Prostate gland (tissue), 2 donors: ENCODE measurements at regions not wholly inside any gene's neighbourhood (a gene's known extent, or its start where the extent isn't known, plus 50 kb on each side); places are given as distances from the start of the nearest gene placed in this dataset.
"Not testable (repeated sequence)": the region's sequence is repeated elsewhere in the genome, so short reads cannot be mapped to it uniquely, and the experiment has no call there.

ENCODE experiments used
- DNase-seq: peaks from one replicate; pipeline ENCODE4 v3.0.0-alpha.2; 2019; ENCODE audit warnings: low spot score
- H3K27ac ChIP-seq, 2 donors: fragments of 200-600 bp; sonication (generic); 2 replicates each; pipeline ENCODE4 v1.5.1; 2017 to 2019
- H3K27me3 ChIP-seq: fragments of 200-600 bp; sonication (generic); replicated peaks from 2 replicates; pipeline ENCODE4 v1.5.1; 2019; ENCODE audit not compliant: insufficient read depth
- H3K36me3 ChIP-seq, 2 donors: fragments of 200-600 bp; sonication (generic); 1 replicate in 1 of 2; 2 replicates in 1 of 2; pipeline versions ENCODE4 v1.5.1 to v1.8.1; 2017 to 2019
- H3K4me1 ChIP-seq: fragments of 200-600 bp; sonication (generic); replicated peaks from 2 replicates; pipeline ENCODE4 v1.5.1; 2019
- H3K4me3 ChIP-seq, 2 donors: fragments of 200-600 bp; sonication (generic); 2 replicates each; pipeline ENCODE4 v1.5.1; 2017 to 2019
- H3K9me3 ChIP-seq: fragments of 200-600 bp; sonication (generic); 2 replicates; pipeline ENCODE4 v1.5.1; 2017
- CTCF ChIP-seq, 4 experiments: fragments of 200-600 bp in 2 of 4; fragments of 450-650 bp in 2 of 4; sonication (generic) in 2 of 4; IDR thresholded peaks; 1 replicate in 3 of 4; 2 replicates in 1 of 4; pipeline ENCODE4 v1.5.1; 2016 to 2019; ENCODE audit warnings: antibody characterized with exemption in 4 of 4, mild to moderate bottlenecking in 2 of 4, moderate library complexity in 2 of 4
- POLR2A ChIP-seq: fragments of 450-650 bp; IDR thresholded peaks from one replicate; pipeline ENCODE4 v1.6.1; 2016; ENCODE audit warnings: antibody characterized with exemption, mild to moderate bottlenecking
- POLR2AphosphoS5 ChIP-seq: sonication (generic); formaldehyde crosslinking; IDR thresholded peaks from one replicate; pipeline ENCODE4 v1.6.1; 2017; ENCODE audit warnings: antibody characterized with exemption
- WGBS: methylation state at CpG from one replicate; pipeline ENCODE4 v1.1.5; 2018; 5-methylcytosine and 5-hydroxymethylcytosine counted together
- intact Hi-C: fragments of 100-400 bp; cut with DNase I; formaldehyde crosslinking; loops from one replicate; pipeline ENCODE4 v1.14.2; 2022

GRCh38 chr1:220421508-220421907 lies 106.4 kb upstream of the MARK1 start:
- no peaks in the 10 kb centered on the region for H3K9me3 ChIP-seq
- DNase-seq, result no peak
- no peak overlapping the region for H3K4me3 ChIP-seq
- TF ChIP-seq POLR2AphosphoS5 (no peak), POLR2A (no peak), CTCF (IDR thresholded peaks at IDR 0.05) (no peak)
- no peaks in the 10 kb centered on the region for H3K36me3 ChIP-seq
- WGBS, result 41% methylated on average over 2 of the region's 2 CpGs
- no peak overlapping the region for H3K27ac ChIP-seq
- intact Hi-C loops, result no loop called here
- H3K27me3 ChIP-seq, result no peaks in the 10 kb centered on the region
- no peaks in the 10 kb centered on the region for H3K4me1 ChIP-seq

GRCh38 chr1:220420726-220421125 lies 107.2 kb upstream of the MARK1 start:
- WGBS, result 55% methylated on average over 5 of the region's 5 CpGs
- no peaks in the 10 kb centered on the region for H3K9me3 ChIP-seq
- no peak for TF ChIP-seq POLR2A
- no peak for TF ChIP-seq POLR2AphosphoS5
- TF ChIP-seq CTCF (IDR thresholded peaks at IDR 0.05), result no peak
- no peaks in the 10 kb centered on the region for H3K27me3 ChIP-seq
- no peaks in the 10 kb centered on the region for H3K36me3 ChIP-seq
- intact Hi-C loops, result no loop called here
- H3K4me3 ChIP-seq, result no peak overlapping the region
- no peak overlapping the region for H3K27ac ChIP-seq
- DNase-seq, result no peak
- no peaks in the 10 kb centered on the region for H3K4me1 ChIP-seq

DNA sequence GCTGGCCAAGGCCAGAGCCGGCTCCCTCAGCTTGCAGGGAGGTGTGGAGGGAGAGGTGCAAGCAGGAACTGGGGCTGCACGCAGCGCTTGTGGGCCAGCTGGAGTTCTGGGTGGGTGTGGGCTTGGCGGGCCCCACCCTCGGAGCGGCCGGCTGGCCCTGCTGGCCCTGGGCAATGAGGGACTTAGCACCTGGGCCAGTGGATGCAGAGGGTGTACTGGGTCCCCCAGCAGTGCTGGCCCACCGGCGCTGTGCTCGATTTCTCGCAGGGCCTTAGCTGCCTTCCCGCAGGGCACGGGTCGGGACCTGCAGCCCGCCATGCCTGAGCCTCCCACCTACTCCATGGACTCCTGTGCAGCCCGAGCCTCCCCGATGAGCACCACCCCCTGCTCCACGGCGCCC lies 115.6 kb upstream of the MARK1 start:
- H3K9me3 ChIP-seq, H3K27ac ChIP-seq, intact Hi-C loops, DNase-seq, H3K4me3 ChIP-seq, H3K4me1 ChIP-seq, H3K27me3 ChIP-seq, H3K36me3 ChIP-seq: not testable (repeated sequence)
- WGBS, result 86% methylated on average over 16 of the region's 19 CpGs

DNA sequence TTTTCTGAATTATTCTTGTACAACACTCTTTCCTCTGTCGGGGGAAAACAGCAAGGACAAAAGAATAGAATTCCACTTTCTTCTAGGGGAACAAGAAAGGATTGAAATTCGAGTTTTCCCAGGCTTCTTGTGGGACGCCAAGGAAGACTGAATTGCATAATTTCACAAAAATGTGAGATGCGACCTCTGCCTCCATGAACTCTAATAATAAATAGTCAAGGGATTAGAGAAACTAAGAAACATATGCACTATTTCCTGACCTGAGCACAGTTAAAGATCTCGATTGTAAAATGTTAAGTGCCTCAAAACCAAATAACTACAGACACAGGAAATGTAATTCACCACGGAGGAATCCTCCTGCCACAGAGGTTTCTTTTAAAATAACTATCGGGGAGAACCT lies 117.3 kb upstream of the MARK1 start:
- no peaks in the 10 kb centered on the region for H3K9me3 ChIP-seq
- H3K27ac ChIP-seq, result no peak overlapping the region
- H3K4me3 ChIP-seq, result no peak overlapping the region
- no peaks in the 10 kb centered on the region for H3K27me3 ChIP-seq
- intact Hi-C loops, result no loop called here
- H3K4me1 ChIP-seq, result no peaks in the 10 kb centered on the region
- TF ChIP-seq POLR2A, result no peak
- no peak for TF ChIP-seq POLR2AphosphoS5
- no peak for TF ChIP-seq CTCF (IDR thresholded peaks at IDR 0.05)
- DNase-seq, result no peak
- no peaks in the 10 kb centered on the region for H3K36me3 ChIP-seq
- 18% methylated on average over 7 of the region's 7 CpGs for WGBS

GRCh38 chr1:220409771-220410595 lies 118.0 kb upstream of the MARK1 start:
- 73% methylated on average over 13 of the region's 13 CpGs for WGBS
- Histone ChIP-seq H3K4me3 (no peak overlapping the region), H3K27me3 (no peaks in the 10 kb centered on the region), H3K4me1 (no peaks in the 10 kb centered on the region), H3K27ac (no peak overlapping the region), H3K36me3 (no peaks in the 10 kb centered on the region), H3K9me3 (no peaks in the 10 kb centered on the region)
- TF ChIP-seq POLR2AphosphoS5 (no peak), POLR2A (no peak)
- intact Hi-C loops, result no loop called here
- DNase-seq, result no peak

DNA sequence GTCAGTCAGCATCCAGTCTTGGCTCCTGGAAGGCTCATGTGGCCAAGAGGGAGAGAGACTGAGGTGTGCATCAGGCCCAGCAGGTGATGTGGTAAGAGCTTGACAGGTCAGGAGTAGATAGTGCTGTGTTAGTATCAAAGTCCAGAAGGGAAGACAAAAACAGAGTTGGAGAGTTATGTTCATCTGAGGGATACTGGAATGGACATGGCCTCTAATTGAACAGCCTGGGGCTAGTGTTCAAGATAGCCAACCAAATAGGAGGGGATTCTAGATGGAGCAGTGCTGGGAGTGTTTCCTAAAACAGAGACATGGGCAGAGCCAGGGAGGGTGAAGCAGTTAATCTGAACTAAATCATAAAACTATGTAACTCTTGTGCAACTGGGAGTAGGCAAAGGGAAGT lies 120.7 kb upstream of the MARK1 start:
- Histone ChIP-seq H3K27ac (no peak overlapping the region), H3K4me3 (no peak overlapping the region), H3K4me1 (no peaks in the 10 kb centered on the region), H3K27me3 (no peaks in the 10 kb centered on the region), H3K9me3 (no peaks in the 10 kb centered on the region), H3K36me3 (no peaks in the 10 kb centered on the region)
- TF ChIP-seq CTCF (IDR thresholded peaks at IDR 0.05) (no peak), POLR2AphosphoS5 (no peak), POLR2A (no peak)
- DNase-seq, result no peak
- intact Hi-C loops, result no loop called here
